HG03196 (cell line): ENCODE measurements at regions not wholly inside any gene's neighbourhood (a gene's known extent, or its start where the extent isn't known, plus 50 kb on each side); places are given as distances from the start of the nearest gene placed in this dataset.

ENCODE experiments used
- ATAC-seq: cut with Tn5 transposase; IDR thresholded peaks from one replicate; pipeline ENCODE4 v1.9.1; 2021; ENCODE audit not compliant: unreplicated experiment

DNA sequence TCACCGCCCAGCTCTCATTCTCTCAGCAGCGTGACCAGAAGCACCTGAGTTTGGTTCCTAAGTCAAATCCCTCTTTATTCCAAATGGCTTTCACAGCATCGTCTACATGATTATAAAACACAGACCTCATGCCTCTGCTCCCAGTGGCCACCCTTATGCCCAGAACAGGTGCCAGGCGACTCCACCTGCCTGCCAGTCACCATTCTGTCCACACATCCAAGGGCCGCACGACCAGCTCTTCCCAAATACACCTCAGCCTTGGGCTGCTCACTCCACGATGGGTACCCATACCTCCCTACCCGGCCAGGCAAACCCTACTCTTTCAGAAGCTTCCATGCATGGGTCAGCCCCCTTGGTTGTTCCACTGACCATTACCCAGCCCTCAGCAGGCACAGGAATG, 851.6 kb upstream of the SALL3 start:
- no peak for ATAC-seq

DNA sequence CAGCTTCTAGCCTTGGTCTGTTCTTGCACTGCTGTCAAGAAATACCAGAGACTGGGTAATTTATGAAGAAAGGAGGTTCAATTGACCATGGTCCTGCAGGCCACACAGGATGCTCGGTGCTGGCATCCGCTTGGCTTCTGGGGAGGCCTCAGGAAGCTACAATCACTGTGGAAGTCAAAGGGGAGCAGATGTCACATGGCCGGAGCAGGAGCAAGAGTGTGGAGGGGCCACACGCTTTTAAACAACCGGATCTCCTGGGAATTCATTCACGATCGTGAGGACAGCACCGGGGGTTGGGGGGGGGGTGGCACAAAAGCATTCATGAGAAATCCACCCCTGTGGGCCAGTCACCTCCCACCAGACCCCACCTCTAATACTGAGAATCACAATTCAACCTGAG, 850.4 kb upstream of the SALL3 start:
- no peak for ATAC-seq

DNA sequence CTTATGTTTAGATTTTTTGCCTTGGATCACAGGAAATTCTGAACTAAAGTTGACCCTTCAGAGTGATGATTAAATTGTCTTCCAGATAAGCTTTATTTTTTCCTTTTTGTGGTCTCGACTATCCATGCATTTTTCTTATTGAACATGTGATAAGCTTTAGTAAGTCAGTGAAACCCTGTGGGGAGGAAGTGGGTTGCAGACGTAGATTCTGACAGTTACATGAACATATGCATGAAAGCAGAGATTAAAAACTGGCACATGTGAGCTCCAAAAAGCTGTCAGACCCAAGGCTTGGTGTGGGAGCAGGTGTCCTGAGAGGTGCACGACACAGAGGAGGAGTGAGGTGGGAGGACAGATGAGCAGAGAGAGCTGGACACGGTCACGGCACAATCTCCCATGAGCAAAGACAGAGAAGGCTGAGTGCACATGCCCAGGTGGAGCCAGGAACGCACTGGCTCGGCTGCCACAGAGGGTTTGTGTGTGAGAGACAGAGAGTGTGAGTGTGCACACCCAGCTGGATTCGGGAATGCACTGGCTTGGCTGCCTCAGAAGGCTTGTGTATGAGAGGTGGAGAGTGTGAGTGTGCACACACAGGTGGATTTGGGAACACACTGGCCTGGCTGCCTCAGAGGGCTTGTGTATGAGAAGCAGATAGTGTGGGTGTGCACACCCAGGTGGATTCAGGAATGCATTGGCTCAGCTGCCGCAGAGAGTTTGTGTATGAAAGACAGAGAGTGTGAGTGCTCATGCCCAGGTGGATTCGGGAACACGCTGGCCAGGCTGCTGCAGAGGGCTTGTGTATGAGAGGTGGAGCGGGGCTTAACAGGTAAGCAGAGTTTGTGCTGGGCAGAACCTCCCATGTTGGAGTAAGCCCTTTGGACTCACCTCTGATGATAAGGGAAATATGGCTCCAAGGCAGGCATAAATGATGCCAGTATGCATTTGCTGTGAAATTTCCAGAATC, 849.1 kb upstream of the SALL3 start:
- no peak for ATAC-seq

DNA sequence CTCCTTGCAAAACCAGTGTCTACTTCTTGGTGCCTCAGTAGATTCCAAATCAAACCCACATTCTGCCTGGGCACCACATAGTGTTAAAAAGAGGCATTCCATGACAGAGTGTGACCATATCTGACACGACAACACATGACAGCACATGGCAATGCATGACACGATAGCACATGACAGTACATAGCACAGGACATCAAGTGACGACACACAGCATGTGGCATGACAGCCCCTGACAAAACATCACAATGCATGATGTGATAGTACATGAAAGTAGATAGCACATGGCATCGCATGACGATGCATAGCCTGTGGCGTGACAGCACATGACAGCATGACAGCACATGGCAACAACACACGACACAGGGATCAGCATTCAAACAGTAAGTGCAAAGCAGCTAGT, 845.9 kb upstream of the SALL3 start:
- no peak for ATAC-seq

DNA sequence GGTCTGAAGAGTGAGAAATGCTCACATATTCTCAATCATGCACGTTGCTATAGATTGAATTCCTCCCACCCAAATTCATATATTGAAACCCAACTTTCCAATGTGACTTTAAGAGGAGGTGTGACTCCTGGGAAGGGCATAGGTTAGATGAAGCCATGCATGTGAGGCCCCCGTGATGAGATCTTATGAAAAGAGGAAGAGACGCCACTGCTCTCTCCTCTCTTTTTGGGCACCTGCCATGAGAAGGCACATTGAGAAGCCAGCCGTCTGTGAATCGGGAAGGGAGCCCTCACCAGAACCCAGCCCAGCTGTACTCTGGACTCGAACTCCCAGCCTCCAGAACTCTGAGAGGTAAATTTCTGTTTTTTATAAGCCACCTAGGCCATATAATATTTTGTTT, 842.6 kb upstream of the SALL3 start:
- ATAC-seq = no peak

DNA sequence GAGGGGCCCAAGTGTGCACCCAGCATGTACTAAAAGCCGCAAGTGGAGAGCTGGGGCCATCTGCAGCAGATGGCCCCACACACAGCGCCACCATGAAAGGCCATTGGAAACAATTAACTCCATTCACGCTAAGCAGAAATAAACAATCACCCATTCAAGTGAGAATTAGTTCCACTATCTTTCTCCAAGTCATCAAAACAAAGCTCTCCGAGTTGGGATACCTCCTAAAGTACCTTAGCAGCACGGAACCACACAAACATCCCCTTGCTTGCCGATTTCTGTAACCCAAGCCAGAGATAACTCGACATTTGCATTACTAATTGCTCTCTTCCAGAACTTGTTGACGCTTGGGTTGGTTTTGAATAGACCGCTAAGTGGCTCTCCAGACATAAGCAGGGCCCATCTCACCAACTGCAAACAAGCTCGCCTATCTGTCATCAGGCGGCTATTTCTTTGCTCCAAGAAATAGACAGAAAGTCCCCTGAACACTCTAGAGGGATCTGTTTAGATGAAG, 840.6 kb upstream of the SALL3 start:
- ATAC-seq = no peak

DNA sequence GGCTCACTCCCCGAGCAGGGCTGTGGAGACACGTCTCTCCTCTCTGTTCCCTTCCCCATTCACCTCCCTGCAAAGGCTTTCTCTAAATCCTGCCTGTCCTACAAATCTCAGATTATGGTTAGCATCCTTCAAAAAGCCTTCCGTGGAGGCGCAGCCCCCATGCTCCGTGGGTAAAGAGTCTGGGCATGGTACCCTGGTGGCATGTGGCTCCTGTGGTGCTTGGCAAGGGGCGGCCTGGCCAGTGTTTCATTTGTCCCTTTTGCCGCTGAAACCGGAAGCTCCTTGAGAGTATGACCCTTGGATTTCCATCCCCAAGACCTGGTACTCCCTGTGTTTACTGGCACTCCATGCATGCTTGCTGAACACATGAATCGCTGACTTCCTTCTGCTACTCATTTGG, 839.3 kb upstream of the SALL3 start:
- ATAC-seq = no peak

DNA sequence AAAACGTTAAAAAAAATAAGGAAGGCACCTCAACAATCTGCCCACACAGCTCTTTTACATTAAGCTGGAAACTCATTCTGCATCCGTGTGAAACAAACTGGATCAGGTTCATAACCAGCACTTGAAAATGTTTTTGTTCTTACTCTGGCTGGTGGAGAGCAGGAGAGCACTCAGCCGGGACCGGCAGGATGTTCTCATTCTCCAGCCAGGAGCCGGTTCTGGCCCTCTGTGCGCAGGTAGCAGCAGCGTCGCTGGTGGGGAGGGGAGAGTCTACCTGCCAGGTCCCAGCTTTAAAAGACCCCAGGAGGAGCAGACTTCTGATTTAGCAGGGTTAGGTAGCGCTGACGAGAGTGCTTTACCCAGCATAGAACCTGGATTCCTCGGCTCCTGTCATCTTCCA, 834.9 kb upstream of the SALL3 start:
- ATAC-seq = no peak

DNA sequence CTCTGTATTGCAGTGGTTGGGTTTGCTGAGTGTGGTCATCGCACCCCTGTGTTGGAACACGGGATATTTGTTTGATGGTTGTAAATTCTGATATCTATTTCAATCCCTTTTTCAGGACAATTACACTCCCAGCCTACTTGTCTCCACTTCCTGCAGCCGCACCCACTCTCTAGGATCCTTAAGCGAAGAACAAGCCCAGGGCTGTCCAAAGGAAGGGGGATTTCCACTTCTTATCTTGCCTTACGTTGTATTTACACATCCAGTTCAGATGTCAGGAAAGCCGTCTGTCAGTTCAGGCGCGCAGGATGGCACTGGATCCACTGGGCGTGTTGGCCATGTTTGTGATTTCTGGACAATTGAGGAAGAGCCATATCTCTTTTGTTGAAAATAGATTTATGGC, 834.5 kb upstream of the SALL3 start:
- ATAC-seq = no peak

DNA sequence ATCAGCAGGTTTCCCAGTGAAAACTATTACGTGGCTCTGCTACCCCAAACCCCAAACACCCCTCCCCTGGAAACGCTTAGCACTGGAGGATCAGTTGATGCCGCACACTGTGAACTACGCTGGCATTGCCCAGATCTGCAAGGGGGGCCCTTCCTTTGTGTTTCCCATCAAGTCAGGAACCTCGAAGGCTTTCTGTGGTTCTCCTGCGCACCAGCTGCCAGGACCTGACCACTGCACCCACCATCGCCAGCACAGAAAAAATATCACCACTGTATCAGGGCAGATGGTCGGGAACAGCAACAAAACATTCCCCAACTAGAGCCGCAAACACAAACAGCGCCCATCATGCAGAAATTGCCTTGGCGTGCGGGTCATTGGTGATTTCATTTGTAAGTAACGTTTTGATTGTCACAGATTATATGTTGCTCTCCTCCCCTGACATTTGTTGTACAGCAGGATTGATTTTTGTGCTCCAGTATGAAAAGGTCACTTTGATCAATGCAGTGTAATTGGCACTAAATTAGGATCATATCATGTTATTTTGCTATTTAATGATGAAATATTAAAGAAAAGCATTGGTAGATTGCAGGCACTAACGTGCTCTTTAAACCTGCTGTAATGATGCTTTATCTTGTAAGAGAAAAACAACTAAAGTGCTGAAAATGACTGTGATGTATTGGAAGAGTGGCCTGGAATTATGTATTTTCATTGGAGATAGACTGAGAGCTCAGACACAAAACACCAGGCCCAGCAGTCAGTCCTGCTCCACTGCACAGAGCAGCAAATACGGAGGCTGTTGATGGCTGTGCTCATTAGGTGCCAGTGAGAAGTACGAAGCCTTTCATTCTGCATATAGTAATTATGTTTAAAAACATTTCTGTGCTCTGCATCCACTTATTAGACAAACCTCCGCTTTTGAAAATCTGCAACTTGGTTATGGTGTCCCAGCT, 833.2 kb upstream of the SALL3 start:
- ATAC-seq = no peak

DNA sequence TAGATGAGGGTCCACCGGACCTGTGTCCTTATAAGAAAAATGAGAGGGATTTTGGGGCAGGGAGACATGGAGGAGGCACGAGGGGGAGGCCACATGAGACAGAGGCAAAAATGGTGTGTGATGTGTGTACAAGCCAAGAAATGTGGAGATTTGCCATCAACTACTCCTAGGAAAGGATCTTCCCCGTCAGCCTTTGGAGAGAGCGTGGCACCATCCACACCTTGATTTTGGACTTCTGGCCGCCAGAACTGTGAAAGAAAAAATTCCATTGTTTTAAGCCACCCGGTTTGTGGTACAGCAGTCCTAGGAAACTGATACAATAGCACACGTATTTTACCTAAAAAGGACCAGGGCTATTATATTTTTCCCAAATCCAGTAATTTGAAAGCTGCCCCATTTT, 829.0 kb upstream of the SALL3 start:
- no peak for ATAC-seq

DNA sequence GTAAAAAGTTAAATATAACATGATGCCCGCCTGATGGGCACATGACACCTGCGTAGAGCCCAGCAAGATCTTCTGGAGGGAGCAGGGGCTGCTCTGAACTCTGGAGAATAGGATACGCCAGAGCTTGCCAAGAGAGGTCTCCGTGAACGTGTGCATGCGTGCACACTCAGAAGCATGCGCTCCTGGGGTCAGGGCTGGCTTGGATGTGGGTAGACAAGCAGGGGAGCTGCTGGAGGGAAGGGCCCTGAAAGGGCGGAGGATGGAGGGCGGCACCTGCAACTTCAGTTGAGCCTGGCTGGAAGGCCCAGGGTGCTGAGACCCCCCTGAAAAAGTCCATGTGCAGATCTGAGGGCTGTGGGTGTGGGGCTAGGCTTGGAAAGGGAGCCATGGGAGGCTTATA, 828.4 kb upstream of the SALL3 start:
- no peak for ATAC-seq

DNA sequence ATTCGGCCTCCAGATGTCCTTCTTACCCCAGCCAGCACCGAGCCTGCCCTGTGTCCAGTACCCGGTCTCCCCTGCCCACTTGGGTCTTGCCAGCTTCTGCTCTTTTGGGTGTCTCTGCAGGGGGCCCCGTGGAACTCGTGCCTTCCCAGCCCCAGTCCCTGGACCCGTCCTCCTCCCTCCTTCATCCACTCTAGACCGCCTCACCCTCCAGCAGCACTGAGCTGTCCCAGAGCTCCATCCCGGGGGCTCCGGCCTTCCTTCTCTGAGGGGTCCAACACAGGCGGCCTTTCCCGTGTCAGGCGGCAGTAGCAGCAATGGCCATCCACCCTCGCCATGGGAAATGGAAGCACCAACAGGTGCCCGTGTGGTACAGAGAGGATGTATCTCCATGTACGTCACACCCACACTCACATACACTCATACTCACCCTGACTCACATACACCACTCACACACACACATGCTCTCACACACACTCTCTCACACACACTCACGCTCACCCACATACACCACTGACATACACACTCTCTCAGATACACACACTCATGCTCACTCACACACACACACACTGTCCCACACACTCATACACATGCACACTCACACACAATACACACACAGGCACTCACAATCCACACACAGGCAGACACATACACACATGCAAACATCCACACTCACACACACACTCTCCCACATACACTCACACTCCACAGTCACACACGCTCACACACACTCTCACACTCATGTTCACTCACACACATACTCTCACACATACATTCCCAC, 827.5 kb upstream of the SALL3 start:
- no peak for ATAC-seq

DNA sequence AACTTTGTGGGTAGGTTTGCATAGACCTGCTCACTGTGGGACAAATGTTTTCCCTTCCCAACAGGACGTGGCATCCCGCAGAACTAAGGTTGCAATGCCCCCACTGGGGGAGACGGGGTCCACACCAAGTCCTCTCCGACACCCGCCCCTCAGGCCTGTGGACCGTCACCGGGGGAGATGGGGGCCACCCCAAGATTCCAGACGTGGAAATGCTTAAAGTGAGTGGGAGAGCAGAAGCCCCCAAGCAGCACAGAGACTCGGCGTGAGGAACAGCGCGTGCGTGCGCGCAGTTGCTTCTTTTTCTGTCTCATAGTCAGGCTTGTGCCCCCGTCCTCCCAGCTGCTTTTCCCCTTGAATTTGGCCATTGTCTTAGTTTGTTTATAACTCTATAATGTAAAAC, 826.3 kb upstream of the SALL3 start:
- no peak for ATAC-seq

DNA sequence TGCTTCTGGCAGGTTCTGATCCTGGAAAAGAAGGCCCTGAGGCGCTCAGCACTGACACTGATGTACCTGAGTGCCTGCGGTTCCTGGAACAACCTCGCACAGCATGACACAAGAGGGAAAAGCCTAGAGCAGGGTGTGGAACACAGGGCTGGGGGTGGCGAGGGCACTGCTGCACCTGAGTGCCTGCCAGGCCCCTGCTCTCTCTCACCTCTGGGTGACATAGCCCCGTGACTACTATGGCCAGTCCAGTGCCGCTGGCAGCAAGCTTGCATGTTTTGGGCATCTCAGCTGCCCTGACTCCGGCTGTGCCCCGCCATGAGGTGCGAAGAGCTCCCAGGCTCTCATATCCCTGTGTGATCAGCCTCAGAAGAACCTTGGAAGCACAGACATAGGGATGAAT, 825.2 kb upstream of the SALL3 start:
- ATAC-seq = no peak

DNA sequence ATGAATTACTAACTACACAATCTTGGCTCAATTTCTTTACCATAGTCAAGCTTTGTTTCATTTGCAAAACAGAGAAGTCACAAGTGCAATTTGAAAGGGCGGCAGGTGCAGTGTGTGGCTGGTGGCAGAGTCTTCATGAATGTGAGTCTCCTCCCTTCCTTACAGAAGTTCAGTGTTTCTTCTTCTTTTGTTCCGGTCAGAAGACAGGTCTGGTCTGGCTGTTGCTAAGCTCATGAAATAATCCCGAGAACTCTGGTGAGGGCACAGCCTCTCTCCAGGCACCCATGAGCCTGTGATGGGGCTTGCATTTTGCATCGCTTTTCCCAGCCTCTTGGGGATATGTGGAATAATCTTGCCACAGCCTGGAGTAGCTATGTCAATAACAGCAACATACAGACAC, 824.8 kb upstream of the SALL3 start:
- no peak for ATAC-seq

DNA sequence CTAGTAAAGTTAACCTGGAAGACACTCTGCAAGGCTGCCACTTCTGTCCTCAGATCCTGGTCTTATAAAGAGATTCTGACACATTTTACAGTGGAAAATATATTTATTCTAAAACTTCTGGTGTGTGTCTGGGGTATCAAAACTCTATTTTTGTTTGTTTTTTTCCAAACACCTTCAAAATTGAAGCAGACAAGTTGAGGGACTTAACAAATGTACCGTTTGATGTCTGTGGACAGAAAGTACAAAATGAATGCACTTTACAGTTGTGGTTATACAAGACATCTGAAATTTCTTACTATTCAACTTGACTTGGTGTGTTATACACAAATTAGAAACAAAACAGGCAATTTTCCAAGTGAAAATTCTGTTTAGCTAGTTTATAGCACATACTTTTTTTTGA, 823.2 kb upstream of the SALL3 start:
- no peak for ATAC-seq

DNA sequence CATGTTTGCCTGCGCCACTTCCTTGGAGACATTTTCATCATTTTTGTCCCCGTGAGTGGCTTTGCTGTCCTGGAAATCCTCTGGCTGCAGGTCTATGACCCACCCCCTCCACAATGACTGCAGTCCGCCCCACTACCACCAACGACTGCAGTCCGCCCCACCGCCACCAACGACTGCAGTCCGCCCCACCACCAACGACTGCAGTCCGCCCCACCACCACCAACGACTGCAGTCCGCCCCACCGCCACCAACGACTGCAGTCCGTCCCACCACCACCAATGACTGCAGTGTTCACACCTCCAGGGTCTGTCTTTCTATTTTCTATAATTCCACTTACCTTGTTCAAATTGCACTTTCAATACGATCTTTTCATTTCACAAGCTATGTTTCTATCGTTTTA, 820.7 kb upstream of the SALL3 start:
- no peak for ATAC-seq

DNA sequence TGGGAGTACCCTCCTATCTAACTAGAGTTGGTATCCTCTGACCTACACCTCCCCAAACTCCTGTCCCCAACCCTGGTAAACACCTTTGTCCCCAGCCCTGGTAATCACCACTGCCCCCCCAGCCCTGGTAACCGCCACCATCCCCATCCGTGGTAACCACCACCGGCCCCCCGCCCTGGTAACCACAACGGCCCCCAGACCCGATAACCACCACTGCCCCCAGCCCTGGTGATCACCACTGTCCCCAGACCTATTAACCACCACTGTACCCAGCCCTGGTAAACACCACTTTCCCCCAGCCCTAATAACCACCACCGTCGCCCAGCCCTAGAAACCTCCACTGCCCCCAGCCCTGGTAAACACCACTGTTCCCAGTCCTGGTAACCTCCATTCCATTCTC, 820.2 kb upstream of the SALL3 start:
- ATAC-seq = no peak

DNA sequence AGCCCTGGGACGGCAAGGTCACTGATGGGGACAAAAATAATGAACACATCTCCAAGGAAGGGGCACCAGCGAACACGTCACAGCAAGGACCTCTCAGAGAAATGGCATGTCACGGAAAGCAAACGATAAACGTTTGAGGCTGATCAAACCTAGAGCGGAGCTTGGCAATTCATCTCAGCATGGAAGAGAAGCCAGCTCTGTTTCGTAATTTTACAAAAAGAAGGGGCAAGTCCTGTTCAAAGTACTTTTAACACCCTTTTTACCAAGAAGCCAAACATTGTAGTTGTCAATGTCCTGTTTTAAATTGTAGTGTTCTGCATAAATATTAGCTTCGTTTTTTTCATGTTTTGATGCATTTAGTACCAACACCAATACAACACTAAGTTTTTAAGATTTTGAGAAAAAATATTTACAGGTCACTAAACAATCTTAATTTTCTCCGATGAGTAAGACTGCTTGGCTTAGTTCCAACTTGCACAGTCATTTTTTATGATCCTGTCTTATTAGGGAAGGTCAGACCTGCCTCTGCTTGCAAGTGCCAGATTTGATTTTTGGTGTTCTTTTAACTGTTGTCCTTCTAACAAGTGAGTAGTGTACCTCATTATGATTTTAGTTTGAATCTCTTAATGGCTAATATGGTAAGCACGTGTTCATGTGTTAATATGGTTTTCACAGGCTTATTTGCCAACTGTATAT, 818.5 kb upstream of the SALL3 start:
- ATAC-seq = no peak
